Immature natural killer cell (primary cell): ENCODE measurements at regions not wholly inside any gene's neighbourhood (a gene's known extent, or its start where the extent isn't known, plus 50 kb on each side); places are given as distances from the start of the nearest gene placed in this dataset.
"Not testable (repeated sequence)": the region's sequence is repeated elsewhere in the genome, so short reads cannot be mapped to it uniquely, and the experiment has no call there.

Experiments
- DNase-seq, 3 donors: peaks; one replicate each; pipeline ENCODE4 v3.0.0; 2022; ENCODE audit warnings: mixed read lengths in 1 of 3
- H3K27ac Mint-ChIP-seq, 6 donors: one replicate each; pipeline ENCODE4 v1.8.0; 2020; ENCODE audit warnings: mixed read lengths in 6 of 6, mild to moderate bottlenecking in 5 of 6, inconsistent platforms in 4 of 6, moderate library complexity in 3 of 6
- H3K27me3 Mint-ChIP-seq, 3 donors: one replicate each; pipeline ENCODE4 v1.8.0; 2020 to 2021; ENCODE audit warnings: low read depth in 3 of 3, mild to moderate bottlenecking in 3 of 3, mixed read lengths in 3 of 3, moderate library complexity in 3 of 3, inconsistent platforms in 1 of 3
- H3K36me3 Mint-ChIP-seq, 3 donors: one replicate each; pipeline ENCODE4 v1.8.0; 2020; ENCODE audit warnings: mixed read lengths in 3 of 3, inconsistent platforms in 2 of 3, mild to moderate bottlenecking in 2 of 3
- H3K4me1 Mint-ChIP-seq, 2 donors: one replicate each; pipeline ENCODE4 v1.8.0; 2020; ENCODE audit warnings: inconsistent platforms in 2 of 2, mild to moderate bottlenecking in 2 of 2, mixed read lengths in 2 of 2, moderate library complexity in 1 of 2
- H3K4me3 Mint-ChIP-seq, 5 donors: one replicate each; pipeline ENCODE4 v1.8.0; 2020; ENCODE audit warnings: mild to moderate bottlenecking in 5 of 5, mixed read lengths in 5 of 5, inconsistent platforms in 3 of 5, moderate library complexity in 3 of 5
- H3K9me3 Mint-ChIP-seq, 6 donors: one replicate each; pipeline ENCODE4 v1.8.0; 2020; ENCODE audit warnings: mild to moderate bottlenecking in 6 of 6, mixed read lengths in 6 of 6, inconsistent platforms in 4 of 6, moderate library complexity in 3 of 6

- no peak for DNase-seq
These were observed 242.1 kb downstream of the BCL11B start for GRCh38 chr14:99029916-99030305.

GRCh38 chr14:99030454-99030853, 241.5 kb downstream of the BCL11B start:
- Mint-ChIP-seq H3K27ac (no peak overlapping the region), H3K36me3 (no peaks in the 10 kb centered on the region), H3K4me3 (no peak overlapping the region), H3K4me1 (peaks cover 0 to 8% of the 10 kb centered on the region in 2 donors), H3K27me3 (peaks cover 2 to 5% (median 3%) of the 10 kb centered on the region in 3 donors), H3K9me3 (no peaks in the 10 kb centered on the region)
- no peak for DNase-seq

More at GRCh38 chr14:99029916-99030305, 242.1 kb downstream of the BCL11B start:
- H3K27ac Mint-ChIP-seq, result no peak overlapping the region
- no peak overlapping the region for H3K4me3 Mint-ChIP-seq
- no peaks in the 10 kb centered on the region for H3K36me3 Mint-ChIP-seq
- peaks cover 0 to 8% of the 10 kb centered on the region in 2 donors for H3K4me1 Mint-ChIP-seq
- peaks cover 0 to 5% (median 0%) of the 10 kb centered on the region in 3 donors for H3K27me3 Mint-ChIP-seq
- H3K9me3 Mint-ChIP-seq, result no peaks in the 10 kb centered on the region

- Mint-ChIP-seq H3K4me1 (peaks cover 0 to 4% of the 10 kb centered on the region in 2 donors), H3K4me3 (no peak overlapping the region), H3K27ac (no peak overlapping the region), H3K9me3 (no peaks in the 10 kb centered on the region), H3K36me3 (peaks cover 0 to 6% (median 0%) of the 10 kb centered on the region in 3 donors), H3K27me3 (peaks cover 2 to 10% (median 8%) of the 10 kb centered on the region in 3 donors)
- DNase-seq, result no peak
These were observed 239.2 kb downstream of the BCL11B start for GRCh38 chr14:99032759-99033158.

- Mint-ChIP-seq H3K9me3 (peaks cover 0 to 2% (median 0%) of the 10 kb centered on the region in 6 donors), H3K27ac (no peak overlapping the region), H3K36me3 (peaks cover 0 to 6% (median 0%) of the 10 kb centered on the region in 3 donors), H3K27me3 (peaks cover 2 to 10% (median 8%) of the 10 kb centered on the region in 3 donors), H3K4me3 (no peak overlapping the region), H3K4me1 (peaks cover 0 to 4% of the 10 kb centered on the region in 2 donors)
- DNase-seq, result no peak
These were observed 238.0 kb downstream of the BCL11B start for GRCh38 chr14:99033951-99034350.

GRCh38 chr14:99034711-99035171, 237.3 kb downstream of the BCL11B start:
- peaks cover 2 to 10% (median 8%) of the 10 kb centered on the region in 3 donors for H3K27me3 Mint-ChIP-seq
- H3K27ac Mint-ChIP-seq, result peak overlapping the region in 1 of 6 donors; percentile 22
- peaks cover 0 to 2% (median 0%) of the 10 kb centered on the region in 6 donors for H3K9me3 Mint-ChIP-seq
- H3K4me3 Mint-ChIP-seq, result no peak overlapping the region
- H3K36me3 Mint-ChIP-seq, result peaks cover 0 to 6% (median 0%) of the 10 kb centered on the region in 3 donors
- peaks cover 0 to 4% of the 10 kb centered on the region in 2 donors for H3K4me1 Mint-ChIP-seq
- DNase-seq, result no peak

- Mint-ChIP-seq H3K27ac (no peak overlapping the region), H3K27me3 (peaks cover 2 to 10% (median 8%) of the 10 kb centered on the region in 3 donors), H3K4me3 (no peak overlapping the region), H3K36me3 (peaks cover 0 to 6% (median 0%) of the 10 kb centered on the region in 3 donors), H3K4me1 (peaks cover 0 to 4% of the 10 kb centered on the region in 2 donors), H3K9me3 (peaks cover 0 to 2% (median 0%) of the 10 kb centered on the region in 6 donors)
- DNase-seq, result no peak
These were observed 236.7 kb downstream of the BCL11B start for GRCh38 chr14:99035268-99035667.

- H3K27ac Mint-ChIP-seq, result no peak overlapping the region
- no peak for DNase-seq
- peaks cover 0 to 2% (median 0%) of the 10 kb centered on the region in 6 donors for H3K9me3 Mint-ChIP-seq
- H3K36me3 Mint-ChIP-seq, result peaks cover 0 to 6% (median 0%) of the 10 kb centered on the region in 3 donors
- peak overlapping the region in 1 of 5 donors; percentile 10 for H3K4me3 Mint-ChIP-seq
- H3K4me1 Mint-ChIP-seq, result peaks cover 0 to 4% of the 10 kb centered on the region in 2 donors
- H3K27me3 Mint-ChIP-seq, result peaks cover 2 to 10% (median 8%) of the 10 kb centered on the region in 3 donors
These were observed 236.0 kb downstream of the BCL11B start for GRCh38 chr14:99035712-99036610.

- peaks cover 0 to 2% (median 0%) of the 10 kb centered on the region in 6 donors for H3K9me3 Mint-ChIP-seq
- peak overlapping the region in 1 of 5 donors; percentile 10 for H3K4me3 Mint-ChIP-seq
- H3K27ac Mint-ChIP-seq, result no peak overlapping the region
- H3K27me3 Mint-ChIP-seq, result peaks cover 2 to 10% (median 7%) of the 10 kb centered on the region in 3 donors
- DNase-seq, result no peak
- H3K36me3 Mint-ChIP-seq, result peaks cover 0 to 6% (median 0%) of the 10 kb centered on the region in 3 donors
- peaks cover 0 to 4% of the 10 kb centered on the region in 2 donors for H3K4me1 Mint-ChIP-seq
These were observed 235.2 kb downstream of the BCL11B start for GRCh38 chr14:99036611-99037293.

GRCh38 chr14:99037326-99037725, 234.7 kb downstream of the BCL11B start:
- H3K9me3 Mint-ChIP-seq, DNase-seq, H3K4me1 Mint-ChIP-seq, H3K27ac Mint-ChIP-seq, H3K27me3 Mint-ChIP-seq, H3K36me3 Mint-ChIP-seq, H3K4me3 Mint-ChIP-seq: not testable (repeated sequence)

GRCh38 chr14:99037777-99038430, 234.1 kb downstream of the BCL11B start:
- no peak for DNase-seq
- H3K27me3 Mint-ChIP-seq, result peaks cover 2 to 10% (median 6%) of the 10 kb centered on the region in 3 donors
- H3K27ac Mint-ChIP-seq, result no peak overlapping the region
- no peak overlapping the region for H3K4me3 Mint-ChIP-seq
- peaks cover 0 to 4% of the 10 kb centered on the region in 2 donors for H3K4me1 Mint-ChIP-seq
- peaks cover 0 to 6% (median 0%) of the 10 kb centered on the region in 3 donors for H3K36me3 Mint-ChIP-seq
- peaks cover 0 to 2% (median 0%) of the 10 kb centered on the region in 6 donors for H3K9me3 Mint-ChIP-seq

GRCh38 chr14:99038431-99038820, 233.6 kb downstream of the BCL11B start:
- H3K36me3 Mint-ChIP-seq, result peaks cover 0 to 6% (median 0%) of the 10 kb centered on the region in 3 donors
- no peak for DNase-seq
- peaks cover 2 to 10% (median 6%) of the 10 kb centered on the region in 3 donors for H3K27me3 Mint-ChIP-seq
- peaks cover 0 to 4% of the 10 kb centered on the region in 2 donors for H3K4me1 Mint-ChIP-seq
- no peak overlapping the region for H3K4me3 Mint-ChIP-seq
- H3K9me3 Mint-ChIP-seq, result peaks cover 0 to 2% (median 0%) of the 10 kb centered on the region in 6 donors
- H3K27ac Mint-ChIP-seq, result no peak overlapping the region

- Mint-ChIP-seq H3K4me1 (peaks cover 0 to 4% of the 10 kb centered on the region in 2 donors), H3K27me3 (peaks cover 2 to 10% (median 4%) of the 10 kb centered on the region in 3 donors), H3K27ac (no peak overlapping the region), H3K4me3 (no peak overlapping the region), H3K9me3 (peaks cover 0 to 2% (median 0%) of the 10 kb centered on the region in 6 donors), H3K36me3 (peaks cover 0 to 8% (median 0%) of the 10 kb centered on the region in 3 donors)
- DNase-seq, result no peak
These were observed 232.5 kb downstream of the BCL11B start for GRCh38 chr14:99039331-99040041.

- peaks cover 0 to 13% (median 0%) of the 10 kb centered on the region in 3 donors for H3K36me3 Mint-ChIP-seq
- no peak for DNase-seq
- no peak overlapping the region for H3K27ac Mint-ChIP-seq
- H3K9me3 Mint-ChIP-seq, result peaks cover 0 to 2% (median 0%) of the 10 kb centered on the region in 6 donors
- H3K4me3 Mint-ChIP-seq, result no peak overlapping the region
- peaks cover 0 to 4% of the 10 kb centered on the region in 2 donors for H3K4me1 Mint-ChIP-seq
- H3K27me3 Mint-ChIP-seq, result peaks cover 2 to 10% (median 2%) of the 10 kb centered on the region in 3 donors
These were observed 231.9 kb downstream of the BCL11B start for GRCh38 chr14:99040052-99040451.
